Osteocyte (in vitro differentiated cells): ENCODE measurements at regions not wholly inside any gene's neighbourhood (a gene's known extent, or its start where the extent isn't known, plus 50 kb on each side); places are given as distances from the start of the nearest gene placed in this dataset.

Experiments
- DNase-seq: peaks from one replicate; pipeline ENCODE4 v3.0.0; 2021; ENCODE audit warnings: mixed read lengths; ENCODE audit not compliant: unreplicated experiment; ENCODE audit errors: extremely low spot score
- H3K27ac Mint-ChIP-seq: one replicate; pipeline ENCODE4 v1.8.0; 2021; ENCODE audit warnings: mild to moderate bottlenecking, mixed read lengths; ENCODE audit not compliant: unreplicated experiment
- H3K27me3 Mint-ChIP-seq: one replicate; pipeline ENCODE4 v1.8.0; 2021; ENCODE audit warnings: mixed read lengths; ENCODE audit not compliant: unreplicated experiment
- H3K36me3 Mint-ChIP-seq: one replicate; pipeline ENCODE4 v1.8.0; 2021; ENCODE audit warnings: mixed read lengths; ENCODE audit not compliant: unreplicated experiment
- H3K4me1 Mint-ChIP-seq: one replicate; pipeline ENCODE4 v1.8.0; 2021; ENCODE audit warnings: mixed read lengths; ENCODE audit not compliant: unreplicated experiment
- H3K4me3 Mint-ChIP-seq: one replicate; pipeline ENCODE4 v1.8.0; 2021; ENCODE audit warnings: mild to moderate bottlenecking, moderate library complexity, mixed read lengths; ENCODE audit not compliant: unreplicated experiment
- H3K9me3 Mint-ChIP-seq: one replicate; pipeline ENCODE4 v1.8.0; 2021; ENCODE audit warnings: mixed read lengths; ENCODE audit not compliant: unreplicated experiment
- CTCF ChIP-seq: fragments of 200-600 bp; sonication (generic); IDR thresholded peaks from 2 replicates; pipeline ENCODE4 v1.5.0; 2021; ENCODE audit warnings: antibody characterized with exemption, mild to moderate bottlenecking, moderate library complexity

- H3K27ac Mint-ChIP-seq = no peak overlapping the region
- no peak overlapping the region for H3K4me3 Mint-ChIP-seq
- TF ChIP-seq CTCF = no peak
- H3K36me3 Mint-ChIP-seq = no peaks in the 10 kb centered on the region
- H3K9me3 Mint-ChIP-seq = peaks cover 9% of the 10 kb centered on the region
- no peaks in the 10 kb centered on the region for H3K4me1 Mint-ChIP-seq
- H3K27me3 Mint-ChIP-seq = peaks cover 2% of the 10 kb centered on the region
- DNase-seq = no peak
Observed at GRCh38 chr6:67094431-67094946, 1387.5 kb upstream of the EYS start.

GRCh38 chr6:67073938-67074337 is 1366.9 kb upstream of the EYS start:
- Mint-ChIP-seq H3K4me3 (no peak overlapping the region), H3K9me3 (peaks cover 10% of the 10 kb centered on the region), H3K4me1 (no peaks in the 10 kb centered on the region), H3K27ac (no peak overlapping the region), H3K27me3 (peaks cover 2% of the 10 kb centered on the region), H3K36me3 (peaks cover 4% of the 10 kb centered on the region)
- DNase-seq = no peak
- no peak for TF ChIP-seq CTCF

GRCh38 chr6:67068781-67069180 is 1361.8 kb upstream of the EYS start:
- no peak overlapping the region for H3K27ac Mint-ChIP-seq
- DNase-seq = no peak
- H3K36me3 Mint-ChIP-seq = peaks cover 10% of the 10 kb centered on the region
- no peak for TF ChIP-seq CTCF
- H3K27me3 Mint-ChIP-seq = no peaks in the 10 kb centered on the region
- no peak overlapping the region for H3K4me3 Mint-ChIP-seq
- H3K4me1 Mint-ChIP-seq = no peaks in the 10 kb centered on the region
- peaks cover 23% of the 10 kb centered on the region for H3K9me3 Mint-ChIP-seq

- no peak for DNase-seq
- TF ChIP-seq CTCF = no peak
- Mint-ChIP-seq H3K27ac (no peak overlapping the region), H3K36me3 (peaks cover 6% of the 10 kb centered on the region), H3K27me3 (no peaks in the 10 kb centered on the region), H3K4me3 (no peak overlapping the region), H3K9me3 (peaks cover 27% of the 10 kb centered on the region), H3K4me1 (peaks cover 5% of the 10 kb centered on the region)
Observed at GRCh38 chr6:67064323-67064722, 1357.3 kb upstream of the EYS start.

GRCh38 chr6:67047996-67048395 is 1341.0 kb upstream of the EYS start:
- peaks cover 6% of the 10 kb centered on the region for H3K27me3 Mint-ChIP-seq
- no peak overlapping the region for H3K4me3 Mint-ChIP-seq
- H3K9me3 Mint-ChIP-seq = peaks cover 4% of the 10 kb centered on the region
- peaks cover 2% of the 10 kb centered on the region for H3K36me3 Mint-ChIP-seq
- H3K27ac Mint-ChIP-seq = no peak overlapping the region
- H3K4me1 Mint-ChIP-seq = no peaks in the 10 kb centered on the region
- TF ChIP-seq CTCF = no peak
- no peak for DNase-seq
